NOMO-1 treated with DMSO at 0.1 percent for 48 hours (cell line): ENCODE measurements at regions not wholly inside any gene's neighbourhood (a gene's known extent, or its start where the extent isn't known, plus 50 kb on each side); places are given as distances from the start of the nearest gene placed in this dataset.

Experiments
- DNase-seq: peaks from one replicate; lab custom pipeline; 2025; ENCODE audit not compliant: unreplicated experiment; lab: John Stamatoyannopoulos, UW

- DNase-seq = no peak
These were observed 124.0 kb upstream of the PPARGC1A start for GRCh38 chr4:24013668-24014422.

GRCh38 chr4:24010994-24011393 is 121.1 kb upstream of the PPARGC1A start:
- DNase-seq = no peak

DNA sequence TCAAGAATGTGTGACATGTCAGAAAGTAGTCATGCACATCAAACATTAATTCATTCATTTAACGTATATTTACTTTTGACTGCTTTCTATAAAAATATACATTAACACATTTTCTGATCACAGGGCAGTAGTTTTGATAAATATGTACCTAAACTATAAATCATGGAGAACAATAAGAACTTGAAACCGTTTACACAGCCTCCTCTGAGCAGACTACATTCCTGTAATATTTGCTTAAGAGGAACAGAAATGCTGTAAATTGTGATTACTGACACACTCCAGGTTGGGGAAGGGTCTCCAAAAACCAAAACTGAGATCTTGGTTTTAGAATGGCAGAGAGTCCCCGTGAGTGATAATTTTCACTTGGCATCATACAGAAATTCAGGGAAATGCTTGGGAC is 120.7 kb upstream of the PPARGC1A start:
- no peak for DNase-seq

DNA sequence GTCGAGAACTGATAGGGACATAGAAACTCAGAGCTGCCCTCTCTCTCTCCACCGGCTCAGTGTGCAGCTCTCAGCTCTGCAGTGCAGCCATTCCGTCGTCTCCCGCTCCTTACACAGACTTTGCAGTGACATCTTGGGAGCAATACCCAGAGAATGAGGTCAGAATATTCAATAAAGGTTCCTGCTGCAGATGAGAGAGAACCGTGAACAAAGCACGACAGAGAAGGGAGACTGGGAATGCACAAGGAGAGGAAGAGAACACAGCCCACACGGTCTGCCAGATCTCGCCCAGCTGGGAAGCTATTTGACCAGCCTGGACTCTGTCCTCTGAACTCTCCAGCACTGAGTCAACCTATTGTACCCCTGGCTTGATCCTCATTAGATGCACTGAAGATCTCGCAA is 118.0 kb upstream of the PPARGC1A start:
- no peak for DNase-seq

DNA sequence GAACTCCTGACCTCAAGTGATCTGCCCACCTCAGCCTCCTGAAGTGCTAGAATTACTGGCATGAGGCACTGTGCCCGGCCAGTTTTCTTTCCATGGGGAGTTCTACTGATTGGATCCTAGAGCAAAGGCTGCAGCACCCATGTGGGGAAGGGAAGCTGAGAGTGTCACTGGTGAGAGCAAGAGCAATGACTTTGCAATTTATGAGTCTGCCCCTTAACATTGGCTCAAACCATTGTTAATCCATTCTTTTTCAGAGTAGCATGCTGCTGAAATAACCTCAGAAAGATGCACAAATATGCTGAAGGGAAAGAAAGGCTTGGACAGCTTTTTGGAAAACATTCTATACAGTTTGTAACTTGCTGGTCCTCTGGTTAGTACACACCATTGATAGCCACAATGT is 116.4 kb upstream of the PPARGC1A start:
- DNase-seq = no peak

DNA sequence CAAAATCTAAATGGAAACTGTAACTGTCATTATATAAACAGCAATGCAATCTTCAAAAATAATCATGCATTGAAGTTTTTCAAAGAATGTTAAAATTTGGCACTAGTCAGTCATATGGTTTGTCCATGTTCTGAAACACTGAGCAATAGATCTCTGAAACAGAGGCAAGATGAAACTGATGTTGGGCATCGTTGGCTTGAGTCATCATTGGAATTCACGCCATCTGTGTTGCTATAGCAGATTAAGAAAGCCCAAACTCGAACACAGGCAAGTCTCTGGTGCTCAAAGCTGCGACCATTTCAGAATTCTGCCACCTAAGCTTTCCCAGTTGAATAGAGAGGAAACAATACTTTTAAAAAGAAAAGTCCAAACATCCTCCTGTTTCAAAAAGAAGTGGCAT is 114.1 kb upstream of the PPARGC1A start:
- no peak for DNase-seq

GRCh38 chr4:24003496-24003895 is 113.6 kb upstream of the PPARGC1A start:
- DNase-seq = no peak

DNA sequence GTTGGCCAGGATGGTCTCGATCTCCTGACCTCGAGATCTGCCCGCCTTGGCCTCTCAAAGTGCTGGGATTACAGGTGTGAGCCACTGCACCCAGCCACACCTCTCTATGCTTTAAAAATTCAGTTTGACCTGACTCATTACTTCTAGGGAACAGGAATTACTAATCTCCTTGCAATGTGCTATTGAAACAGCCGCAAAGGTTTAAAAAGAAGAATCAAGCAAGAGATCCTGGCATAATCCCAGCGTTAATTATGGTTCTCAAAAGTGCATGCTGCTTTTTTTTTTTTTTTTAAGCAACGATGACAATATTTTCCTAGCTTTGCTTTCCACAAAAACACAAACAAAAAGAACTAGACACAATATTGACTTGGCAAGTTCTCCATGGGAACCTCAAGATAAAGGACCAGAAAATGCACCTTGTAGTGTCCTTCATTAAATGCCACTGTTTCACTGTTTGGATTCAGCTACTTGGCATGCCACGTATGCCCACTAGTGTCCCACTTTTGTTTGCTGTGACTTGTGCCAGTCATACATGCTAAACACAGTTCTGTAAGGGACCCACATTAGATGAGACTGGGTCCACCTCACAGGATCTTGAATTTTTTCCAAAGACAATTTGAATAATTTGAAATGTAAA is 112.6 kb upstream of the PPARGC1A start:
- no peak for DNase-seq

DNA sequence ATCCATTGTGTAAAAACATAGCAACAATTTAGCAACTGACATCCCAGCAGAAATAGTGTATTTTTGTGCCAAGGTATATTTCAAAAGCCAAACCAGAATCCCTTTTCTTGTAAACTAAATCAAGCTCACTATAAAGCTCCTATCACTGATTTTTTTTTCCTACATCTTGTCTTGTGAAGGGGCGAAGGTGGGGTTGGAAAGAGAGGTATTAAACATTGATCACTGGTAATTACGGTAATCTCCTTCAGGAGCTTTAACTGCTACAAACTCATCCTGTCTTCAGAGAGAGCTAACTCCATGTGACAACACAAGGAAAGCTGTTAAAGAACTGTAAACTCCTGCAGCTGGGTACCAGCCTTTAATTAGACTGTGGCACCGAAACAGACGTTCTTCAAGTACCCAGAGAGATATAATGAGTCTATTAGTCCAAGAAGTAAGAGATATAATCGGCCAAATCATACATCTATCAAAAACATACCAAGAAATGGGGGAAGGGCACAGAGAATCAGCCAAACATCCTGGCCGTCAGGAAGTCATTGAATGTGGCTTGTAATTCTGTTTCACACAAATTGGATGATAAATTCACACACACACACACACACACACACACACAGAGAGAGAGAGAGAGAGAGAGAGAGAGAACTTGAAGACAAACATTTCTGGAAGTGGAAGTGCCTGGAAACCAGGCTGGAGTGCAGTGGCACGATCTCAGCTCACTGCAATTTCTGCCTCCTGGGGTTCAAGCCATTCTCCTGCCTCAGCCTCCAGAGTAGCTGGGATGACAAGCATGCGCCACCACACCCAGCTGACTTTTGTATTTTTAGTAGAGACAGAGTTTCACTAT is 111.9 kb upstream of the PPARGC1A start:
- DNase-seq = no peak

GRCh38 chr4:24000470-24000831 is 110.6 kb upstream of the PPARGC1A start:
- no peak for DNase-seq

DNA sequence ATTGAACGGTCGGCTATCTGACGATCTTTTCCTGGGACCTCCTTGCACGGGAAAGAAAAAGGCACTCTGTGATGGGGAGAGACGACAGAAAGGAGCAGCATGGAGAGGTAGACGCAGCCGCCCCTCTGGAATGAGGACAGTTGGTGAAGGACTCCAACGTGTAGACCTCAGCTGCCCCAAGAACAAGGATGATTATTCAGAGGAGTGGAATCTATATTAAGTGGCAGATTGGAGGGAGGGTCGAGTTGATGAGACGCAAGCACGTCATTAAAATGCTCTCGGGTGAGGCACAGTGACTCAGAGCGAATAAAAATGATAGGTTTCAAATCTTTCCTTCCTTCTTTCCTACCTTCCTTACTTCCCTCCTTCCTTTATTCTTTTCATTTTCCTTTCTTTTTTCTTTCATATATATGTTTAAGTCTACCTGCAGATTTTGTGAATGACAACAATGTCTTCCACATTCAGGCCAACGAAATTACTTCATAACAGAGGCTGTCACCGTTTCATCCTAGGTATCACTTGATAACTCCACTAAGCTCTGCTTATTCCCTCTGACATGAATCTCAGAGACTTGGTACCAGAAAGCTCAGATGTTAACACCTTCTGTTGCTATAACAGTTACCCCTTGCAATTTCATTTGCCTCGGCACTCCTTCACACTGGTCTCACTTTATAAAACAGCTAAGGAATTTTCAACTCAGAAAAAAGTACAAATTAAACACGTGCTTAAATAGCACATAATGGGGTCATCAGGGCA is 110.0 kb upstream of the PPARGC1A start:
- DNase-seq = no peak

DNA sequence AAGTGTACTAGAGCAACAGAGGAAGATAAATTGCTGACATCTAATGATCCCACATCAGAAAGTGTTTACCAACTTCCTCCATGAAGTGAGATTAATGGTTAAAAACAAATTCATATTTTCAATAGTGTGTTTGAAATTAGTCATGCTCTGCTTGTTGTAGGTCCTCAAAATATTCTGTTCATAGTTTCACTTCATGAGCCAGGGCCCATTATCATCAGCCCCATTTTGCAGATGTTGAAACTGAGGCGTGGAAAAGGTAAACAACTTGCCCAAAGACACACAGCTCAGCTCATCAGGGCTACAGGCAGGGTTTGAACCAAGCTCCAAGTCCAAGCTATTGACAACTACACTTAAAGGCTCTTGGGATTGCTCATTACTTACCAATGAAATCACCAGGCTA is 103.5 kb upstream of the PPARGC1A start:
- no peak for DNase-seq

DNA sequence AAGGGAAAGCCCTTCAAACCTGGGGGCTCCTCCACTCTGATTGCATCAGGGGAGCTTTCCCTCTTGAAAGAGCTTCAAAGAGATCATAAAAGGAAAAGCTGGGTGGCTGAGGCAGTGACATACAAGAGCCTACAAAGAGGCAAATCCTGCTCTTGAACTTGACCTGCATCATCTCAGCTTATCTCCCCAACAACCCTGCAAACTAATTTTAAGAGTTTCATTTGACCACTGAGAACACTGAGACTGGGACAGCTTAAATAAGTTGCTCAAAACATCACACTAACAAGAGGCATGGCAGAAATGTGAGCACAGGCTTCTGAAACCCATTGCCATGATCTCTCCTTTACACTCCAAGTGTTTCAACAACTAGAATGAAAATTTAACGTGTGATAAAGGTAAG is 101.6 kb upstream of the PPARGC1A start:
- no peak for DNase-seq

DNA sequence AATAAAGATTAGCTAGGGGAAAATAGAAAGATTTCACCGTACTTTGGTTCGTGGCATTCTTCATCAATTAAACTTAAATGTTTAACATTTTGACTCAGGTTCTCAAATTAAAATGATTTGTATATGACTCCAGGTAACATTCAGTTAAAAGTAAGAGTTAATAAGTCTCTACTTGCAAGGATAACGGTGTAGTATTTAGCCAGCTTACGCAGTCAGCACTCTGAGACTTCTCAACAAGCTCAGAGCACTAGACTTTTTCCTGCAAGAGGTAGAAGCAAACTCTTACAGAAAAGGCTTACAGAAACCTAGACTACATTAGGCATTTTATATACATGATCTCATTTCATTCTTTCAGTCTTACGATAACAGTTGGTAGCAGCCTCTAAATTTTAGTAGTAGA is 96.4 kb upstream of the PPARGC1A start:
- DNase-seq = no peak

- no peak for DNase-seq
These were observed 91.5 kb upstream of the PPARGC1A start for GRCh38 chr4:23981328-23981727.

GRCh38 chr4:23979534-23979933 is 89.7 kb upstream of the PPARGC1A start:
- no peak for DNase-seq

DNA sequence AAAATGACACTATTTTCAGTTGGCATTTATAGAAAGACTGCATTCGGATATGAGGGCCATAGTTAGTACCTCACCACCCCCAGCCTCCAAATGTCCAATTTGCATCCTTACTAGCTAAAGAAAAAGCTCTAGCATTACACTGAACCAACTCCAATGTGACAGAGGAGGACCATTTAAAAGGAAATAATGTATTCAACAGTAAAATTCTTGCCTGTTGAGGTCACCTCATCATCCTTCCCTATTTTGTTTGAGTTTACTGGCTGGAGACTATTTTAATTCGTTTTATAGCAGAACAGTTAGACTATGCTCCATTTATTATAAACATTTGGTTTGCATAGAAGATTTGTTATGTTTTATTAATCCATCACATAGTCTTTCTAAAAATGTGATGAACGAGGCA is 88.2 kb upstream of the PPARGC1A start:
- DNase-seq = no peak

GRCh38 chr4:23976423-23976822 is 86.6 kb upstream of the PPARGC1A start:
- no peak for DNase-seq

GRCh38 chr4:23973308-23973855 is 83.5 kb upstream of the PPARGC1A start:
- DNase-seq = no peak

GRCh38 chr4:23972805-23973204 is 83.0 kb upstream of the PPARGC1A start:
- DNase-seq = no peak

DNA sequence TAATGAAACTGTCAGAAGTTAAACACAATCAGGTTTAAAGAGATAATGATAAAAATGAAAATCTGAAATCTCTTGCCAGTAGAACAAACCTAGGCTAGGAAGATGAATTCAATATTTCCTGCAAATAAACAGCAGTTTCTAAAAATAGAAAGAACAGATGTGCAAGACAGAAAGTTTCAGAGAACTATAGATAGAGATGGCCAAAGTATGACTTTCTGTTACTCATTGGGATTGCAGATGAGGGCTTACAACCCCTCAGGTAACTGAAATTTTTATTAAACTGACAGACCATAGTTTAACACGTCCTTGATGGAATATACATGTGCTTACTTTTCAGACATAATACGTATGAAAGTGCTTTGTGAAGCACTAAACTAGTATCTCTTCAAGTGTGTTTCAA is 82.3 kb upstream of the PPARGC1A start:
- DNase-seq = no peak
